ENCODE measurements at regions not wholly inside any gene's neighbourhood (a gene's known extent, or its start where the extent isn't known, plus 50 kb on each side); places are given as distances from the start of the nearest gene placed in this dataset.

GRCh38 chr18:24814521-24814920 is 354.1 kb downstream of the HRH4 start:
- in situ Hi-C loops (cut with HindIII; ENCODE audit: low sequenced_read_pairs): no loop called here

GRCh38 chr18:24817150-24817549 is 356.7 kb downstream of the HRH4 start:
- in situ Hi-C loops (cut with HindIII; ENCODE audit: low sequenced_read_pairs): no loop called here

- in situ Hi-C loops (cut with HindIII; ENCODE audit: low sequenced_read_pairs): no loop called here
Measured at GRCh38 chr18:24817587-24818371, 357.3 kb downstream of the HRH4 start.

GRCh38 chr18:24818441-24818840 is 358.0 kb downstream of the HRH4 start:
- in situ Hi-C loops (cut with HindIII; ENCODE audit: low sequenced_read_pairs): no loop called here

- in situ Hi-C loops (cut with HindIII; ENCODE audit: low sequenced_read_pairs): no loop called here
Measured at GRCh38 chr18:24819141-24819890, 358.9 kb downstream of the HRH4 start.

GRCh38 chr18:24825397-24825796 is 365.0 kb downstream of the HRH4 start:
- in situ Hi-C loops (cut with HindIII; ENCODE audit: low sequenced_read_pairs): no loop called here

GRCh38 chr18:24826605-24827004 is 366.2 kb downstream of the HRH4 start:
- in situ Hi-C loops (cut with HindIII; ENCODE audit: low sequenced_read_pairs): no loop called here

- in situ Hi-C loops (cut with HindIII; ENCODE audit: low sequenced_read_pairs): no loop called here
Measured at GRCh38 chr18:24827501-24827900, 367.1 kb downstream of the HRH4 start.

- in situ Hi-C loops (cut with HindIII; ENCODE audit: low sequenced_read_pairs): no loop called here
Measured at GRCh38 chr18:24831081-24831480, 370.6 kb downstream of the HRH4 start.

- in situ Hi-C loops (cut with HindIII; ENCODE audit: low sequenced_read_pairs): no loop called here
Measured at GRCh38 chr18:24831871-24832665, 371.6 kb downstream of the HRH4 start.

GRCh38 chr18:24835751-24836150 is 375.3 kb downstream of the HRH4 start:
- in situ Hi-C loops (cut with HindIII; ENCODE audit: low sequenced_read_pairs): no loop called here

GRCh38 chr18:24837066-24837465 is 376.6 kb downstream of the HRH4 start:
- in situ Hi-C loops (cut with HindIII; ENCODE audit: low sequenced_read_pairs): no loop called here

GRCh38 chr18:24840051-24840450 is 379.6 kb downstream of the HRH4 start:
- in situ Hi-C loops (cut with HindIII; ENCODE audit: low sequenced_read_pairs): no loop called here

GRCh38 chr18:24840640-24841039 is 380.2 kb downstream of the HRH4 start:
- in situ Hi-C loops (cut with HindIII; ENCODE audit: low sequenced_read_pairs): no loop called here

GRCh38 chr18:24841536-24841935 is 381.1 kb downstream of the HRH4 start:
- in situ Hi-C loops (cut with HindIII; ENCODE audit: low sequenced_read_pairs): no loop called here

GRCh38 chr18:24843123-24843522 is 382.7 kb downstream of the HRH4 start:
- in situ Hi-C loops (cut with HindIII; ENCODE audit: low sequenced_read_pairs): no loop called here

GRCh38 chr18:24846138-24846537 is 385.7 kb downstream of the HRH4 start:
- in situ Hi-C loops (cut with HindIII; ENCODE audit: low sequenced_read_pairs): no loop called here

GRCh38 chr18:24850532-24850931 is 390.1 kb downstream of the HRH4 start:
- in situ Hi-C loops (cut with HindIII; ENCODE audit: low sequenced_read_pairs): no loop called here

- in situ Hi-C loops (cut with HindIII; ENCODE audit: low sequenced_read_pairs): no loop called here
Measured at GRCh38 chr18:24853076-24853475, 392.6 kb downstream of the HRH4 start.

GRCh38 chr18:24860978-24861680 is 400.7 kb downstream of the HRH4 start:
- in situ Hi-C loops (cut with HindIII; ENCODE audit: low sequenced_read_pairs): no loop called here
